ENCODE measurements at regions not wholly inside any gene's neighbourhood (a gene's known extent, or its start where the extent isn't known, plus 50 kb on each side); places are given as distances from the start of the nearest gene placed in this dataset.

- TF ChIP-seq CTCF (IDR thresholded peaks at IDR 0.05; ENCODE audit: low read length) (no peak), EZH2 (IDR thresholded peaks at IDR 0.05; ENCODE audit: borderline replicate concordance, low read length) (no peak)
Measured at GRCh38 chr4:96379524-96379923, 539.6 kb downstream of the PDHA2 start.
